ENCODE measurements at regions not wholly inside any gene's neighbourhood (a gene's known extent, or its start where the extent isn't known, plus 50 kb on each side); places are given as distances from the start of the nearest gene placed in this dataset.

- FAIRE-seq (no peak), DNase-seq (ENCODE audit: low read depth in 1 of 2, low spot score in 1 of 2) (no peak), ATAC-seq (no peak)
- CTCF ChIA-PET: interaction anchor here (1.0 to 9.7 kb wide), 8 partner anchors 9 to 781 kb away, joined by 3 to 199 read pairs (median 5); no protein-coding TSS in a partner anchor
- TF ChIP-seq GATA3 (IDR thresholded peaks at IDR 0.05; ENCODE audit: borderline replicate concordance): no peak
- TF ChIP-seq EHF (CRISPR knock-in tag; IDR thresholded peaks at IDR 0.05): no peak
- TF ChIP-seq ZNF302 (CRISPR knock-in tag; IDR thresholded peaks at IDR 0.05): no peak
- no peak for TF ChIP-seq ZSCAN20 (CRISPR knock-in tag; IDR thresholded peaks at IDR 0.05)
- TF ChIP-seq RFX5 (IDR thresholded peaks at IDR 0.05): no peak
- no peak for TF ChIP-seq ELK1 (IDR thresholded peaks at IDR 0.05; ENCODE audit: low read depth, low read length)
- TF ChIP-seq MAZ (IDR thresholded peaks at IDR 0.05; ENCODE audit: borderline replicate concordance, low read depth, low read length): no peak
- TF ChIP-seq RARB (CRISPR knock-in tag; IDR thresholded peaks at IDR 0.05): no peak
- TF ChIP-seq NPAS2 (CRISPR knock-in tag; IDR thresholded peaks at IDR 0.05; ENCODE audit: borderline replicate concordance): no peak
- no peak for TF ChIP-seq CBX8 (IDR thresholded peaks at IDR 0.05)
- no peak for TF ChIP-seq MAFK (IDR thresholded peaks at IDR 0.05; ENCODE audit: partially characterized antibody)
- no peak for TF ChIP-seq POLR2AphosphoS2 (conservative IDR thresholded peaks at IDR 0.05; ENCODE audit: low read length)
- no peak for TF ChIP-seq EHMT2 (IDR thresholded peaks at IDR 0.05; ENCODE audit: low read depth)
- no peak for TF ChIP-seq MAX (IDR thresholded peaks at IDR 0.05)
- no peak for TF ChIP-seq FOSL2 (IDR thresholded peaks at IDR 0.05)
- TF ChIP-seq FOSL2 (CRISPR knock-in tag; IDR thresholded peaks at IDR 0.05): no peak
- TF ChIP-seq ATOH8 (CRISPR knock-in tag; IDR thresholded peaks at IDR 0.05; ENCODE audit: low read depth): no peak
- no peak for TF ChIP-seq PBX3 (IDR thresholded peaks at IDR 0.05)
- TF ChIP-seq KDM5A (IDR thresholded peaks at IDR 0.05): no peak
- no peak for TF ChIP-seq E2F6 (IDR thresholded peaks at IDR 0.05; ENCODE audit: borderline replicate concordance, low read depth)
- POLR2A ChIA-PET: no interaction called here
- 39% methylated on average over 1 of the region's 1 CpG for WGBS (ENCODE audit: missing lambda C conversion rate)
- Histone ChIP-seq H3K4me1 (no peaks in the 10 kb centered on the region), H3K27ac (no peak overlapping the region), H3K9me3 (0 out of 3 replicates have a peak, but pooled peaks cover 5% of the 10 kb centered on the region), H3K4me3 (no peak overlapping the region), H3K4me2 (no peak overlapping the region)
Measured at GRCh38 chr20:20834008-20834407, 121.6 kb upstream of the RALGAPA2 start.

- H3K27ac ChIP-seq: no peak overlapping the region
- no peak overlapping the region for H3K4me2 ChIP-seq
- H3K4me3 ChIP-seq: no peak overlapping the region
- no peaks in the 10 kb centered on the region for H3K4me1 ChIP-seq
- POLR2A ChIA-PET: no interaction called here
- 9% methylated on average over 1 of the region's 1 CpG for WGBS (ENCODE audit: missing lambda C conversion rate)
- H3K9me3 ChIP-seq: 0 out of 3 replicates have a peak, but pooled peaks cover 5% of the 10 kb centered on the region
- CTCF ChIA-PET: interaction anchor here (0.8 to 9.7 kb wide), 6 partner anchors 11 to 674 kb away, joined by 3 to 199 read pairs (median 3); no protein-coding TSS in a partner anchor
- TF ChIP-seq POLR2A (IDR thresholded peaks at IDR 0.05; ENCODE audit: low read length) (no peak), USF2 (IDR thresholded peaks at IDR 0.05) (no peak), RARB (CRISPR knock-in tag; IDR thresholded peaks at IDR 0.05) (no peak), CHD2 (IDR thresholded peaks at IDR 0.05; ENCODE audit: low read length, partially characterized antibody) (no peak)
- ATAC-seq (no peak), FAIRE-seq (no peak), DNase-seq (ENCODE audit: low read depth in 1 of 2, low spot score in 1 of 2) (no peak)
Measured at GRCh38 chr20:20832715-20833114, 120.3 kb upstream of the RALGAPA2 start.
